HG03439 (cell line): ENCODE measurements at regions not wholly inside any gene's neighbourhood (a gene's known extent, or its start where the extent isn't known, plus 50 kb on each side); places are given as distances from the start of the nearest gene placed in this dataset.
"Not testable (repeated sequence)": the region's sequence is repeated elsewhere in the genome, so short reads cannot be mapped to it uniquely, and the experiment has no call there.

Experiments used
- ATAC-seq: cut with Tn5 transposase; IDR thresholded peaks from one replicate; pipeline ENCODE4 v1.9.1; 2021; ENCODE audit warnings: mild to moderate bottlenecking, moderate library complexity; ENCODE audit not compliant: unreplicated experiment

- no peak for ATAC-seq
Measured at GRCh38 chr11:8768625-8769333, 86.2 kb downstream of the RPL27A start.

GRCh38 chr11:8772571-8773519 lies 90.3 kb downstream of the RPL27A start:
- no peak for ATAC-seq

GRCh38 chr11:8773916-8774539 lies 91.4 kb downstream of the RPL27A start:
- no peak for ATAC-seq

GRCh38 chr11:8774916-8775315 lies 92.3 kb downstream of the RPL27A start:
- not testable (repeated sequence) for ATAC-seq

GRCh38 chr11:8775332-8775731 lies 92.7 kb downstream of the RPL27A start:
- ATAC-seq: no peak

GRCh38 chr11:8775734-8776133 lies 93.1 kb downstream of the RPL27A start:
- ATAC-seq: no peak

- no peak for ATAC-seq
Measured at GRCh38 chr11:8776209-8776608, 93.6 kb downstream of the RPL27A start.

- no peak for ATAC-seq
Measured at GRCh38 chr11:8777907-8778767, 95.5 kb downstream of the RPL27A start.

GRCh38 chr11:8779107-8779506 lies 96.5 kb downstream of the RPL27A start:
- ATAC-seq: no peak

- no peak for ATAC-seq
Measured at GRCh38 chr11:8779732-8780131, 97.1 kb downstream of the RPL27A start.

- no peak for ATAC-seq
Measured at GRCh38 chr11:8784954-8785353, 102.4 kb downstream of the RPL27A start.

GRCh38 chr11:8785457-8785856 lies 102.9 kb downstream of the RPL27A start:
- no peak for ATAC-seq

GRCh38 chr11:8785998-8786397 lies 103.4 kb downstream of the RPL27A start:
- no peak for ATAC-seq

- ATAC-seq: no peak
Measured at GRCh38 chr11:8786933-8787332, 104.3 kb downstream of the RPL27A start.

GRCh38 chr11:8787372-8787771 lies 104.8 kb downstream of the RPL27A start:
- ATAC-seq: no peak

GRCh38 chr11:8788616-8789015 lies 106.0 kb downstream of the RPL27A start:
- no peak for ATAC-seq

- no peak for ATAC-seq
Measured at GRCh38 chr11:8789864-8790263, 107.3 kb downstream of the RPL27A start.

- ATAC-seq: no peak
Measured at GRCh38 chr11:8790968-8791367, 108.4 kb downstream of the RPL27A start.

GRCh38 chr11:8792710-8793109 lies 110.1 kb downstream of the RPL27A start:
- ATAC-seq: no peak

GRCh38 chr11:8793114-8793777 lies 110.7 kb downstream of the RPL27A start:
- no peak for ATAC-seq
